Liver (tissue), 8 donors: ENCODE measurements at regions not wholly inside any gene's neighbourhood (a gene's known extent, or its start where the extent isn't known, plus 50 kb on each side); places are given as distances from the start of the nearest gene placed in this dataset.

Experiments
- DNase-seq: peaks from one replicate; pipeline ENCODE4 v3.0.0-alpha.2; 2017; ENCODE audit warnings: low spot score
- H3K27ac ChIP-seq, 2 donors: one replicate each; pipeline ENCODE4 v1.7.0; 2013; ENCODE audit warnings: inconsistent platforms in 2 of 2, low read length in 2 of 2, control low read depth in 1 of 2, low read depth in 1 of 2, mild to moderate bottlenecking in 1 of 2
- H3K27me3 ChIP-seq, 4 donors: one replicate each; pipeline versions ENCODE4 v1.6.1 to v1.7.0; 2013; ENCODE audit warnings: low read length in 3 of 4, inconsistent platforms in 1 of 4, mild to moderate bottlenecking in 1 of 4, moderate library complexity in 1 of 4; ENCODE audit not compliant: control insufficient read depth in 4 of 4, insufficient read depth in 4 of 4
- H3K36me3 ChIP-seq, 4 donors: one replicate each; pipeline versions ENCODE4 v1.6.1 to v1.7.0; 2013; ENCODE audit warnings: low read length in 3 of 4, mild to moderate bottlenecking in 3 of 4, low read depth in 1 of 4, moderate library complexity in 1 of 4; ENCODE audit not compliant: control insufficient read depth in 4 of 4, insufficient read depth in 3 of 4
- H3K4me1 ChIP-seq, 4 donors: one replicate each; pipeline versions ENCODE4 v1.6.1 to v1.7.0; 2013; ENCODE audit warnings: low read length in 3 of 4, mild to moderate bottlenecking in 3 of 4, moderate library complexity in 1 of 4; ENCODE audit not compliant: control insufficient read depth in 4 of 4, insufficient read depth in 4 of 4
- H3K4me3 ChIP-seq, 3 donors: one replicate each; pipeline versions ENCODE4 v1.6.1 to v1.7.0; 2013; ENCODE audit warnings: low read length in 3 of 3, control low read depth in 1 of 3, low read depth in 1 of 3, mild to moderate bottlenecking in 1 of 3
- H3K9ac ChIP-seq, 2 donors: one replicate each; pipeline ENCODE4 v1.7.0; 2013; ENCODE audit warnings: low read length in 2 of 2, mild to moderate bottlenecking in 2 of 2, moderate library complexity in 2 of 2, control low read depth in 1 of 2, low read depth in 1 of 2
- H3K9me3 ChIP-seq, 4 donors: one replicate each; pipeline versions ENCODE4 v1.6.1 to v1.7.0; 2013; ENCODE audit warnings: low read length in 3 of 4; ENCODE audit not compliant: control insufficient read depth in 4 of 4
- EGR1 ChIP-seq, 2 donors: IDR thresholded peaks; 2 replicates each; pipeline ENCODE4 v1.6.1; 2016 to 2018; ENCODE audit warnings: antibody characterized with exemption in 2 of 2, low read depth in 2 of 2
- FOXA1 ChIP-seq: IDR thresholded peaks from 2 replicates; pipeline ENCODE4 v1.6.1; 2016; ENCODE audit warnings: antibody characterized with exemption
- FOXA2 ChIP-seq: IDR thresholded peaks from 2 replicates; pipeline ENCODE4 v1.6.1; 2016; ENCODE audit warnings: antibody characterized with exemption
- GABPA ChIP-seq, 2 donors: IDR thresholded peaks in 1 of 2; conservative IDR thresholded peaks in 1 of 2; 2 replicates each; pipeline ENCODE4 v1.6.1; 2016; ENCODE audit warnings: antibody characterized with exemption in 2 of 2, mild to moderate bottlenecking in 1 of 2, moderate library complexity in 1 of 2
- HNF4A ChIP-seq, 2 donors: conservative IDR thresholded peaks; 2 replicates each; pipeline ENCODE4 v1.6.1; 2016; ENCODE audit warnings: antibody characterized with exemption in 2 of 2, mild to moderate bottlenecking in 2 of 2
- HNF4G ChIP-seq: IDR thresholded peaks from 2 replicates; pipeline ENCODE4 v1.6.1; 2016; ENCODE audit warnings: antibody characterized with exemption
- JUND ChIP-seq, 2 donors: IDR thresholded peaks; 2 replicates each; pipeline ENCODE4 v1.6.1; 2016; ENCODE audit warnings: antibody characterized with exemption in 2 of 2
- NR2F2 ChIP-seq: IDR thresholded peaks from 2 replicates; pipeline ENCODE4 v1.6.1; 2016; ENCODE audit warnings: antibody characterized with exemption
- RAD21 ChIP-seq, 2 donors: IDR thresholded peaks; 2 replicates each; pipeline ENCODE4 v1.6.1; 2016; ENCODE audit warnings: antibody characterized with exemption in 2 of 2, mild to moderate bottlenecking in 2 of 2
- RXRA ChIP-seq, 2 donors: IDR thresholded peaks; 2 replicates each; pipeline ENCODE4 v1.6.1; 2017 to 2018; ENCODE audit warnings: antibody characterized with exemption in 2 of 2, mild to moderate bottlenecking in 1 of 2
- SP1 ChIP-seq: IDR thresholded peaks from 2 replicates; pipeline ENCODE4 v1.6.1; 2018; ENCODE audit warnings: antibody characterized with exemption, mild to moderate bottlenecking
- TAF1 ChIP-seq: conservative IDR thresholded peaks from 2 replicates; pipeline ENCODE4 v1.6.1; 2016; ENCODE audit warnings: antibody characterized with exemption, mild to moderate bottlenecking
- YY1 ChIP-seq: IDR thresholded peaks from 2 replicates; pipeline ENCODE4 v1.6.1; 2016; ENCODE audit warnings: antibody characterized with exemption, mild to moderate bottlenecking
- WGBS: extraction: QIAGEN DNeasy Blood & Tissue Kit; methylation state at CpG from one replicate; pipeline ENCODE4 v1.1.7; 2013; 5-methylcytosine and 5-hydroxymethylcytosine counted together
- TF ChIP-seq, protein P1 (sequence below): IDR thresholded peaks from 2 replicates; pipeline ENCODE4 v1.6.1; 2016; ENCODE audit warnings: antibody characterized with exemption
- TF ChIP-seq, protein P2 (sequence below): IDR thresholded peaks from 2 replicates; pipeline ENCODE4 v1.6.1; 2016; ENCODE audit warnings: antibody characterized with exemption
- TF ChIP-seq, protein P3 (sequence below): IDR thresholded peaks from 2 replicates; pipeline ENCODE4 v1.6.1; 2016; ENCODE audit warnings: antibody characterized with exemption, mild to moderate bottlenecking
- TF ChIP-seq, protein P4 (sequence below): IDR thresholded peaks from 2 replicates; pipeline ENCODE4 v1.6.1; 2016; ENCODE audit warnings: antibody characterized with exemption
- TF ChIP-seq, protein P5 (sequence below): fragments of 150-350 bp; IDR thresholded peaks from 2 replicates; pipeline ENCODE4 v1.5.1; 2017; ENCODE audit warnings: improper control_type of control experiment, low read depth, low read length; ENCODE audit not compliant: missing input control
- donor health status: healthy.
- donor health status: healthy.
- donor health status: healthy.
- donor health status: healthy.
- donor health status: healthy.

DNA sequence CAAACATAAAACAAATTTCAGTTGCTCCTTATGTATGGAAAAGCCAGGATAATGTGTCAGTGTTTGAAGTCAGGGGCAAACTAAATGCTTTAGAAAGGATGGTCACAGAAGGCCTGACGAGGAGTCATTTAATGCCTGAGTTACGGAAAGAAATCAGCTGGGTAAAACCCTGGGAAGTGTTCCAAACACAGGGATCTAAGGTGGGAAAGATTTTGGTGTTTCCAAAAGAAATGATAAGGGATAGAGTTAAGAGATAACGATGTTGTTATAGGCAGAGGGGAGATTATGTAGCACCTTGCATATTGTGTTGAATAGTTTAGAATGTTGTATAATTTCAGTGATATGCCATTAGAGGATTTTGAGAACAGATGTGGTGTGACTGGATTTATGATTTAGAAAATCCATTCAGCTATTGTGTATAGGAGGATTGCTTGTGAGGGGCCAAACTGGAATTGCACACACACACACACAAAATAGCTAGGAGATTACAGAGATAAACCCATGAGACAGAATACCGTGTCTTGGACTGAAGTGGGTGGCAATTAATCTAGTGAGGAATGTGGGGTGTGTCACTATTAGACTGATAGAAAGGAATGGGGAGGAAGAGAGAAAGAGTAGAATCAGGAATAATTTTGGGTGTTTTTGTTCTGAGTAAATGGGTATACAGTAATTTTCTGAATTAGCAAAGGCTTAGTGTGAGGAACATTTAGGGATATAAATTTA, 274.2 kb upstream of the DAB2 start:
- Histone ChIP-seq H3K27ac (no peak overlapping the region), H3K9ac (no peak overlapping the region), H3K4me3 (no peak overlapping the region), H3K27me3 (no peaks in the 10 kb centered on the region), H3K36me3 (no peaks in the 10 kb centered on the region), H3K9me3 (no peaks in the 10 kb centered on the region), H3K4me1 (peaks cover 2 to 14% (median 8%) of the 10 kb centered on the region in 4 donors)
- no peak for DNase-seq
- TF ChIP-seq, protein P1, sequence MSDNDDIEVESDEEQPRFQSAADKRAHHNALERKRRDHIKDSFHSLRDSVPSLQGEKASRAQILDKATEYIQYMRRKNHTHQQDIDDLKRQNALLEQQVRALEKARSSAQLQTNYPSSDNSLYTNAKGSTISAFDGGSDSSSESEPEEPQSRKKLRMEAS = no peak
- no peak for TF ChIP-seq RAD21 (IDR thresholded peaks at IDR 0.05)
- TF ChIP-seq SP1 = no peak
- TF ChIP-seq, protein P2, sequence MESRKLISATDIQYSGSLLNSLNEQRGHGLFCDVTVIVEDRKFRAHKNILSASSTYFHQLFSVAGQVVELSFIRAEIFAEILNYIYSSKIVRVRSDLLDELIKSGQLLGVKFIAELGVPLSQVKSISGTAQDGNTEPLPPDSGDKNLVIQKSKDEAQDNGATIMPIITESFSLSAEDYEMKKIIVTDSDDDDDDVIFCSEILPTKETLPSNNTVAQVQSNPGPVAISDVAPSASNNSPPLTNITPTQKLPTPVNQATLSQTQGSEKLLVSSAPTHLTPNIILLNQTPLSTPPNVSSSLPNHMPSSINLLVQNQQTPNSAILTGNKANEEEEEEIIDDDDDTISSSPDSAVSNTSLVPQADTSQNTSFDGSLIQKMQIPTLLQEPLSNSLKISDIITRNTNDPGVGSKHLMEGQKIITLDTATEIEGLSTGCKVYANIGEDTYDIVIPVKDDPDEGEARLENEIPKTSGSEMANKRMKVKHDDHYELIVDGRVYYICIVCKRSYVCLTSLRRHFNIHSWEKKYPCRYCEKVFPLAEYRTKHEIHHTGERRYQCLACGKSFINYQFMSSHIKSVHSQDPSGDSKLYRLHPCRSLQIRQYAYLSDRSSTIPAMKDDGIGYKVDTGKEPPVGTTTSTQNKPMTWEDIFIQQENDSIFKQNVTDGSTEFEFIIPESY = no peak
- no peak for TF ChIP-seq EGR1 (IDR thresholded peaks at IDR 0.05; ENCODE audit: low read depth in 2 of 2)
- TF ChIP-seq, protein P3, sequence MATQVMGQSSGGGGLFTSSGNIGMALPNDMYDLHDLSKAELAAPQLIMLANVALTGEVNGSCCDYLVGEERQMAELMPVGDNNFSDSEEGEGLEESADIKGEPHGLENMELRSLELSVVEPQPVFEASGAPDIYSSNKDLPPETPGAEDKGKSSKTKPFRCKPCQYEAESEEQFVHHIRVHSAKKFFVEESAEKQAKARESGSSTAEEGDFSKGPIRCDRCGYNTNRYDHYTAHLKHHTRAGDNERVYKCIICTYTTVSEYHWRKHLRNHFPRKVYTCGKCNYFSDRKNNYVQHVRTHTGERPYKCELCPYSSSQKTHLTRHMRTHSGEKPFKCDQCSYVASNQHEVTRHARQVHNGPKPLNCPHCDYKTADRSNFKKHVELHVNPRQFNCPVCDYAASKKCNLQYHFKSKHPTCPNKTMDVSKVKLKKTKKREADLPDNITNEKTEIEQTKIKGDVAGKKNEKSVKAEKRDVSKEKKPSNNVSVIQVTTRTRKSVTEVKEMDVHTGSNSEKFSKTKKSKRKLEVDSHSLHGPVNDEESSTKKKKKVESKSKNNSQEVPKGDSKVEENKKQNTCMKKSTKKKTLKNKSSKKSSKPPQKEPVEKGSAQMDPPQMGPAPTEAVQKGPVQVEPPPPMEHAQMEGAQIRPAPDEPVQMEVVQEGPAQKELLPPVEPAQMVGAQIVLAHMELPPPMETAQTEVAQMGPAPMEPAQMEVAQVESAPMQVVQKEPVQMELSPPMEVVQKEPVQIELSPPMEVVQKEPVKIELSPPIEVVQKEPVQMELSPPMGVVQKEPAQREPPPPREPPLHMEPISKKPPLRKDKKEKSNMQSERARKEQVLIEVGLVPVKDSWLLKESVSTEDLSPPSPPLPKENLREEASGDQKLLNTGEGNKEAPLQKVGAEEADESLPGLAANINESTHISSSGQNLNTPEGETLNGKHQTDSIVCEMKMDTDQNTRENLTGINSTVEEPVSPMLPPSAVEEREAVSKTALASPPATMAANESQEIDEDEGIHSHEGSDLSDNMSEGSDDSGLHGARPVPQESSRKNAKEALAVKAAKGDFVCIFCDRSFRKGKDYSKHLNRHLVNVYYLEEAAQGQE = no peak
- TF ChIP-seq HNF4G = no peak
- TF ChIP-seq, protein P4, sequence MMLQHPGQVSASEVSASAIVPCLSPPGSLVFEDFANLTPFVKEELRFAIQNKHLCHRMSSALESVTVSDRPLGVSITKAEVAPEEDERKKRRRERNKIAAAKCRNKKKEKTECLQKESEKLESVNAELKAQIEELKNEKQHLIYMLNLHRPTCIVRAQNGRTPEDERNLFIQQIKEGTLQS = no peak
- no peak for TF ChIP-seq JUND (IDR thresholded peaks at IDR 0.05)
- TF ChIP-seq YY1 = no peak
- TF ChIP-seq FOXA1 = no peak
- TF ChIP-seq FOXA2 = no peak
- no peak for TF ChIP-seq GABPA (IDR thresholded peaks at IDR 0.05 in 1 of 2, conservative IDR thresholded peaks at IDR 0.05 in 1 of 2)
- TF ChIP-seq NR2F2 = no peak
- TF ChIP-seq TAF1 = no peak
- no peak for TF ChIP-seq RXRA (IDR thresholded peaks at IDR 0.05)
- WGBS = 93% methylated on average over 4 of the region's 4 CpGs

DNA sequence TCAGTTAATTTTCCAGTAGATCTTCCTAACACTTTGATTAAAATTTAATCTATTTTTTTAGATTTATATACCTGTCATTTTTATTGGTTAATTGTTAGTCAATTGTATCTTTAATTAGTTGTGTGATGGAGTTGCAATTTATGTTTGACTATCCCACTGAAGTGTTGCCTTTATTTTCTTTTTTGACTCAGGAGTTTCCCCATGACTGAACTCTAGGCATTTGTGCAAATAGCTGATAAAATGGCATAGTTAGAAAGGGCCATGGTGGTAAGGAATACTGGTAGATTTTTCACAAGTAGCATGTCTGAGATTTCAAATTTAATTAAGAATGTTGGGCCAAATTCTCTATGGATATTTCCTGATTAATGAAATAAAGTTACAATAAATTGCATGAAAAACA, 273.1 kb upstream of the DAB2 start:
- Histone ChIP-seq H3K4me3 (no peak overlapping the region), H3K9me3 (no peaks in the 10 kb centered on the region), H3K27ac (no peak overlapping the region), H3K9ac (no peak overlapping the region), H3K27me3 (no peaks in the 10 kb centered on the region), H3K36me3 (no peaks in the 10 kb centered on the region), H3K4me1 (peaks cover 2 to 14% (median 8%) of the 10 kb centered on the region in 4 donors)
- DNase-seq = no peak
- TF ChIP-seq, protein P5, sequence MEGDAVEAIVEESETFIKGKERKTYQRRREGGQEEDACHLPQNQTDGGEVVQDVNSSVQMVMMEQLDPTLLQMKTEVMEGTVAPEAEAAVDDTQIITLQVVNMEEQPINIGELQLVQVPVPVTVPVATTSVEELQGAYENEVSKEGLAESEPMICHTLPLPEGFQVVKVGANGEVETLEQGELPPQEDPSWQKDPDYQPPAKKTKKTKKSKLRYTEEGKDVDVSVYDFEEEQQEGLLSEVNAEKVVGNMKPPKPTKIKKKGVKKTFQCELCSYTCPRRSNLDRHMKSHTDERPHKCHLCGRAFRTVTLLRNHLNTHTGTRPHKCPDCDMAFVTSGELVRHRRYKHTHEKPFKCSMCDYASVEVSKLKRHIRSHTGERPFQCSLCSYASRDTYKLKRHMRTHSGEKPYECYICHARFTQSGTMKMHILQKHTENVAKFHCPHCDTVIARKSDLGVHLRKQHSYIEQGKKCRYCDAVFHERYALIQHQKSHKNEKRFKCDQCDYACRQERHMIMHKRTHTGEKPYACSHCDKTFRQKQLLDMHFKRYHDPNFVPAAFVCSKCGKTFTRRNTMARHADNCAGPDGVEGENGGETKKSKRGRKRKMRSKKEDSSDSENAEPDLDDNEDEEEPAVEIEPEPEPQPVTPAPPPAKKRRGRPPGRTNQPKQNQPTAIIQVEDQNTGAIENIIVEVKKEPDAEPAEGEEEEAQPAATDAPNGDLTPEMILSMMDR = no peak
- TF ChIP-seq HNF4A (conservative IDR thresholded peaks at IDR 0.05) (no peak), SP1 (no peak), TAF1 (no peak), RXRA (IDR thresholded peaks at IDR 0.05) (no peak), FOXA1 (no peak), RAD21 (IDR thresholded peaks at IDR 0.05) (no peak), EGR1 (IDR thresholded peaks at IDR 0.05; ENCODE audit: low read depth in 2 of 2) (no peak)
- TF ChIP-seq, protein P2 = no peak
- TF ChIP-seq, protein P3 = no peak
